AG09319 (cell line): ENCODE measurements at regions not wholly inside any gene's neighbourhood (a gene's known extent, or its start where the extent isn't known, plus 50 kb on each side); places are given as distances from the start of the nearest gene placed in this dataset.

Source experiments
- DNase-seq: peaks from one replicate; pipeline ENCODE4 v3.0.0-alpha.2; 2010; ENCODE audit warnings: low read depth; ENCODE audit errors: extremely low read depth
- TF ChIP-seq, protein P1 (sequence below): IDR thresholded peaks from 2 replicates; pipeline ENCODE4 v1.5.1; 2011; ENCODE audit warnings: low read depth, mild to moderate bottlenecking, inconsistent platforms, low read length, moderate library complexity

DNA sequence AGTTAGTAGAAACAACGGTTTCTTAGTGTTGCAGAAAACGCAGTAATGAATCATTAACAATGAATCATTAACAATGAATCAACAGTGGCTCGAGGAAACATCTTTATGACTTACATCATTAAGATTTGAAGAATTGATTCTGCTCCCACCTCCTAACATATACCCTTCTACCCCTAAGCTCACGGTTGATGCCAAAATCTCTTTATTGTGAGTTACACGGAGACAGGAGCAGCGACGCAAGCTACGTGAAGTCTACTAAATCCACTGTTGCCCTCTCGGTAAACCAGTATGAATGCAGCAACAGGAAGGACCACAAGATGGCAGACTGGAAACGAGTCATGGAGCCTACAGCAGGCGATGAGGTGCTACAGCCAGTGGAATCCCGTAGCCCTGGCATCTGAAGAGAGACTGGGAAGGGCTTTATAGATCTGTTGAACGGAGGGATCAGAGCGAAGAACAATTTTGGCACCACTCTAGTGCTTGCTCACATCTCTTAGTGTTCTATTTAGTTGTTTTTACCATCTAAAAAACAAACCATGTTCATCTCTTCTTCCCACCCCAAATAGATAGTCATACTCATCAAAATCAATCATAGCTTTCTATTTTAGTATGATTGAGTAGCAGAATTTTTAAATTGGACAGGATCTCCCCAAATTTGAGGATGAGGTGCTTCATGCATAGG lies 332.7 kb downstream of the DUSP6 start:
- TF ChIP-seq, protein P1, sequence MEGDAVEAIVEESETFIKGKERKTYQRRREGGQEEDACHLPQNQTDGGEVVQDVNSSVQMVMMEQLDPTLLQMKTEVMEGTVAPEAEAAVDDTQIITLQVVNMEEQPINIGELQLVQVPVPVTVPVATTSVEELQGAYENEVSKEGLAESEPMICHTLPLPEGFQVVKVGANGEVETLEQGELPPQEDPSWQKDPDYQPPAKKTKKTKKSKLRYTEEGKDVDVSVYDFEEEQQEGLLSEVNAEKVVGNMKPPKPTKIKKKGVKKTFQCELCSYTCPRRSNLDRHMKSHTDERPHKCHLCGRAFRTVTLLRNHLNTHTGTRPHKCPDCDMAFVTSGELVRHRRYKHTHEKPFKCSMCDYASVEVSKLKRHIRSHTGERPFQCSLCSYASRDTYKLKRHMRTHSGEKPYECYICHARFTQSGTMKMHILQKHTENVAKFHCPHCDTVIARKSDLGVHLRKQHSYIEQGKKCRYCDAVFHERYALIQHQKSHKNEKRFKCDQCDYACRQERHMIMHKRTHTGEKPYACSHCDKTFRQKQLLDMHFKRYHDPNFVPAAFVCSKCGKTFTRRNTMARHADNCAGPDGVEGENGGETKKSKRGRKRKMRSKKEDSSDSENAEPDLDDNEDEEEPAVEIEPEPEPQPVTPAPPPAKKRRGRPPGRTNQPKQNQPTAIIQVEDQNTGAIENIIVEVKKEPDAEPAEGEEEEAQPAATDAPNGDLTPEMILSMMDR: peak; percentile 98
- DNase-seq: peak; percentile 46

DNA sequence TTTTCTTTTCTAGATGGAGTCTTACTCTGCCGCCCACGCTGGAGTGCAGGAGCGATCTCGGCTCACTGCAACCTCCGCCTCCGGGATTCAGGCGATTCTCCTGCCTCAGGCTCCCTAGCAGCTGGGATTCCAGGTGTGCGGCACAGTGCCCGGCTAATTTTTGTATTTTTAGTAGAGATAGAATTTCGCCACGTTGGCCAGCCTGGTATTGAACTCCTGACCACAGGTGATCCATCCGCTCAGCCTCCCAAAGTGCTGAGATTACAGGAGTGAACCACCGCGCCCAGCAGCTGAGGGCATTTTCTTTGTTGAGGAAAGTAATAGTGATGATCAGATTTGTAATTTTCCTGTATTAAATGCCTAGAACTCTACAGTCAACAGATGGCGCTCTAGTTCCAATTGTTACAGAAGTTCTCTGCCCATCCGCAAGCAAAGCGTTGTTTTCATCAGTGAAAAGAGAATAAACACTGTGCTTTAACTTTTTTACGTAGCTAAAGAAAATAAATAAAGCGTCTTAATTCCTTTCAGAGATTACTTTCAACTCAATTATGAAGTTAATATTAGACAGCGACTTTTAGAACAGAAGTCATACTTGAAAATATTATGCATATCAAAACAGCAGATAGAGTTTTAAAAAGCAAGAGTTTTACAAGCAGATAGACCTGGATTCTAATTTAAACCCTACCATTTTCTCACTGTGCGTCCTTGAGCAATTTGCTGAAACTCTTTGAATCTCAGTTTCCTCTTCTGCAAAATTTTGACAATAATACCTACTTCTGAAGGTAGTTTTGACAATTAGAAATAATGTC lies 335.1 kb downstream of the DUSP6 start:
- TF ChIP-seq, protein P1: peak; percentile 73
- peak; percentile 42 for DNase-seq

DNA sequence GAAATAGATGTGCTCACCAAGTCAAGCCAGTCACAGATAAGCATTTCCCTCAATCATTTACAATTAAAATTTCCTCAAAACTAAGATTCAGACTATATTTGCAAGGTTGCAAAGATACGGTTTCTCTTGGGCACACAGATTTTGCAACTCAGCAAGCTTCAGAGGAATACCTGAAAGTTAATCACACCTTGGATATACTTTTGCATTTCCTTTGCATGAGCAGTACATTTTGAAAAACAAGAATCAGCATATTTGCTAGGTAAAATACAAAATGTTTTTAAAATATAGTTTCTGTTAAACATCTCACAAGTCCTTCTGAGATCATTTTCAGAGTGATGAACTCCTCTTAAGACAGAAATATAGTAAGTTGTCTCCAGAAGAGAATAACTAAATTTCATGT lies 336.9 kb downstream of the DUSP6 start:
- no peak for DNase-seq
- TF ChIP-seq, protein P1: no peak

DNA sequence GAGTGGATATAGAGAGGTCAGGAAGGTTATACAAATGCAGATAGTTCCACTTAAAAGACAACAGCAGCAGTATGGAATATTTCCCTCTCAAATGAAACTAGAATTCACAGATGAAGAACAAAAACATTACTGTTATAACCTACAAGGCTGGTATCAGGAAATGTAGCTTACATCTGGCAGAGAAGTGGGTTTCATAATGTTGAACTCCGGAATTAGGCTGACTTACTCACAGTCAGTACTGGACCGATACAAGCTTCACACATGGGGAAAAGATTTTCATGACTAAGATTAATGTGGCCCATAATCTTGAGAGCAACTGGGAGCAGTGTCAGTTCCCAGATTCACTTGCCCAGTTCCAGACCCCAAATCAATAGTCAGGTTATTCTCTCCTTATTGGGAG lies 353.9 kb downstream of the DUSP6 start:
- no peak for DNase-seq
- TF ChIP-seq, protein P1: no peak

DNA sequence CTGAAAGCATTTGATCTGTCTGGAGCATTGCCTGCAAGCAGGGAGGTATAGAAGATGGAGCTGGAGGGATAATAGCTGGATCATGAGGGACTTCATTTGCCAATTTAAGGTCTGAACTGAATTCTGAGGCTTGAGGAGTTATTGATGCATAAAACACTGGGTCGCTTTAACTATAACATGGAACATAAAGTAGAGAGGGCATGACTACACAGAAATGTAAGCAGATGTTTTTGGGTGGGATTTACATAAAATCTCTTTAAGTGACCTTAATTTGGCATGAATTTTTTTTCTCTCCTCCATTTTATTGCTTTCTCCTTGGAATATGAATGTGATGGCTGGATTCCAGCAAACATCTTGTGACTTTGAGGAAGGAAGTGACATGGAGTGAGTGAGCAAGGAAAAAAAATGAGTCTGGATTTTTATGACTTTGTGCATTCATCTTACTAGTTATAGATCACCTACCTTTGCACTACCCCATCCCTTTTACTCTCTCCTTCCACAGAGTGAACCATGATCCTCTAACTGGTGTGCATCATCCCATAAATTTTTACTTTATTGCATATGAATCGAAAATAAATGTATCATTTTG lies 356.0 kb downstream of the DUSP6 start:
- no peak for DNase-seq
- TF ChIP-seq, protein P1: no peak

DNA sequence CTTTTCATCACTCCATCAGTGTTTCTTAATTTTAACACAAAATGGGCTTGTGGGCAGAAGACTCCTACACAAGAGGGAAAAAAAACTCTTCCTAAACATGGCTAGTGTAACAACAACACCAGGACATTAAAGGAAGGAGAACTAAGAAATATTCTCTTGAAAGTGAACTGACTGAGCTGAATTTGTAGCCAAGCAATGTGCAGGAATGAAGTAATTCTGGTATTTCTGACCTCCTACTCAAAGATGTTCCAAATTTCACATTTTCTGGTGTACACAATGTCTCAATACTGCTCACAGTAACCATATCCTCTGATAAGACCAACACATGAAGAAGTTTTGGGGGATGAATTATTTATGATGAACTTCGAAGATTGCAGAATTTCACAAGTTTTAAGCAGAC lies 357.3 kb downstream of the DUSP6 start:
- TF ChIP-seq, protein P1: no peak
- no peak for DNase-seq

DNA sequence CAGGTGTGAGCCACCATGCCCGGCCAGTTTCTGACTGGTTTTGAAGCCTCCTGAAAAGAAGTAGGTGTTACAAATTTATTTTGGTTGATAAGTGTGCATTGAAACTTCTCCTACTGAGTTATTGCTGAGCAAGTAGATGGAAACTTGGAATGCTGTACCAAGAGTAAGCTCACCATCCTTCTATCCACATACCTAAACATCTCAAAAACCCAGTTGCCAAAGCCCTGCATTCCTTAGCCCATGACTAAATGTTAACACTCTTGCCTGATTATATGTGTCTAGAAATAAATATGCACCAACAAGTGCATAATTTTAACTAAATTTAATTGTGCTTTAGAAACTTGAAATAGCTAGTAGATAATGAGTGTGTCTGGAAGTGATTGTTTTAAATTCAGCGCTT lies 357.8 kb downstream of the DUSP6 start:
- DNase-seq: no peak
- TF ChIP-seq, protein P1: no peak
